WTC11 (cell line): ENCODE measurements at regions not wholly inside any gene's neighbourhood (a gene's known extent, or its start where the extent isn't known, plus 50 kb on each side); places are given as distances from the start of the nearest gene placed in this dataset.
A peak's percentile ranks its signal among the peaks of the same experiment; 100 is the strongest.

Experiments
- ATAC-seq: fragments of 200-7000 bp; cut with Tn5 transposase; 2 replicates; pipeline ENCODE4 v1.10.0; 2021; ENCODE audit warnings: mild to moderate bottlenecking, moderate library complexity
- CTCF ChIA-PET: fragments of 300-600 bp; sonication (Branson Sonifier 250); formaldehyde crosslinking; loops from one replicate; lab custom pipeline; 2021; ENCODE audit warnings: antibody characterized with exemption; lab: Charles Lee
- POLR2A ChIA-PET: fragments of 350-600 bp; sonication (Branson Sonifier 250); formaldehyde crosslinking; loops from one replicate; lab custom pipeline; 2021; ENCODE audit warnings: antibody characterized with exemption; lab: Charles Lee
- DNase-seq: peaks from one replicate; pipeline ENCODE4 v3.0.0; 2021; ENCODE audit warnings: low spot score
- H3K27ac Mint-ChIP-seq: 2 replicates; pipeline ENCODE4 v1.8.0; 2021; ENCODE audit warnings: mixed read lengths
- H3K27me3 Mint-ChIP-seq: 2 replicates; pipeline ENCODE4 v1.8.0; 2021; ENCODE audit warnings: low read depth, mild to moderate bottlenecking, moderate library complexity, mixed read lengths
- H3K36me3 Mint-ChIP-seq: 2 replicates; pipeline ENCODE4 v1.8.0; 2021; ENCODE audit warnings: mixed read lengths
- H3K4me1 Mint-ChIP-seq: 2 replicates; pipeline ENCODE4 v1.8.0; 2022; ENCODE audit warnings: mixed read lengths
- H3K4me3 Mint-ChIP-seq: 2 replicates; pipeline ENCODE4 v1.8.0; 2021; ENCODE audit warnings: mild to moderate bottlenecking, moderate library complexity, mixed read lengths
- H3K9me3 Mint-ChIP-seq: 2 replicates; pipeline ENCODE4 v1.8.0; 2021; ENCODE audit warnings: mixed read lengths
- CREM ChIP-seq: sonication (generic); formaldehyde crosslinking; IDR thresholded peaks from 2 replicates; pipeline ENCODE4 v1.8.1; 2022; ENCODE audit warnings: mild to moderate bottlenecking, missing genetic modification reagents, moderate library complexity
- ELF4 ChIP-seq: sonication (generic); formaldehyde crosslinking; IDR thresholded peaks from 2 replicates; pipeline ENCODE4 v1.8.1; 2022; ENCODE audit warnings: low read depth, mild to moderate bottlenecking, moderate library complexity, missing genetic modification reagents
- ETV6 ChIP-seq: sonication (generic); formaldehyde crosslinking; IDR thresholded peaks from 2 replicates; pipeline ENCODE4 v1.8.1; 2022; ENCODE audit warnings: mild to moderate bottlenecking, missing genetic modification reagents
- FOXJ3 ChIP-seq: sonication (generic); formaldehyde crosslinking; IDR thresholded peaks from 2 replicates; pipeline ENCODE4 v1.9.0; 2021; ENCODE audit warnings: missing genetic modification reagents, mild to moderate bottlenecking, borderline replicate concordance
- GABPB1 ChIP-seq: sonication (generic); formaldehyde crosslinking; IDR thresholded peaks from 2 replicates; pipeline ENCODE4 v1.8.1; 2023; ENCODE audit warnings: mild to moderate bottlenecking, missing genetic modification reagents
- GTF2I ChIP-seq: fragments of 250-450 bp; sonication (Bioruptor Pico); conservative IDR thresholded peaks from 2 replicates; pipeline ENCODE4 v1.4.0; 2021; ENCODE audit warnings: mild to moderate bottlenecking
- JAZF1 ChIP-seq: fragments of 250-450 bp; sonication (Bioruptor Pico); IDR thresholded peaks from 2 replicates; pipeline ENCODE4 v1.9.0; 2021; ENCODE audit warnings: moderate library complexity, mild to moderate bottlenecking, inconsistent platforms
- NFATC4 ChIP-seq: fragments of 250-450 bp; sonication (Bioruptor Pico); IDR thresholded peaks from 2 replicates; pipeline ENCODE4 v1.9.0; 2021; ENCODE audit warnings: mild to moderate bottlenecking
- NFE2L1 ChIP-seq: sonication (generic); formaldehyde crosslinking; IDR thresholded peaks from 2 replicates; pipeline ENCODE4 v1.8.1; 2023; ENCODE audit warnings: missing genetic modification reagents
- TEAD1 ChIP-seq: sonication (generic); formaldehyde crosslinking; IDR thresholded peaks from 2 replicates; pipeline ENCODE4 v1.8.0; 2022; ENCODE audit warnings: mild to moderate bottlenecking, missing genetic modification reagents
- TEAD4 ChIP-seq: sonication (generic); formaldehyde crosslinking; IDR thresholded peaks from 2 replicates; pipeline ENCODE4 v1.8.0; 2022; ENCODE audit warnings: mild to moderate bottlenecking, missing genetic modification reagents
- ZNF317 ChIP-seq: sonication (generic); formaldehyde crosslinking; IDR thresholded peaks from 2 replicates; pipeline ENCODE4 v1.8.1; 2023; ENCODE audit warnings: low read depth, mild to moderate bottlenecking, moderate library complexity, missing genetic modification reagents, borderline replicate concordance
- TF ChIP-seq, protein P1 (sequence below): sonication (generic); formaldehyde crosslinking; IDR thresholded peaks from 2 replicates; pipeline ENCODE4 v1.8.1; 2022; ENCODE audit warnings: low read depth, mild to moderate bottlenecking, moderate library complexity, missing genetic modification reagents, borderline replicate concordance
- TF ChIP-seq, protein P2 (sequence below): sonication (generic); formaldehyde crosslinking; conservative IDR thresholded peaks from 2 replicates; pipeline ENCODE4 v1.8.1; 2023; ENCODE audit warnings: mild to moderate bottlenecking, low read depth, missing genetic modification reagents, moderate library complexity
- TF ChIP-seq, protein P3 (sequence below): sonication (generic); formaldehyde crosslinking; IDR thresholded peaks from 2 replicates; pipeline ENCODE4 v1.8.1; 2023; ENCODE audit warnings: mild to moderate bottlenecking, missing genetic modification reagents
- TF ChIP-seq, protein P4 (sequence below): fragments of 250-450 bp; sonication (Bioruptor Pico); conservative IDR thresholded peaks from 2 replicates; pipeline ENCODE4 v1.9.0; 2021; ENCODE audit warnings: mild to moderate bottlenecking
- TF ChIP-seq, protein P5 (sequence below): sonication (generic); formaldehyde crosslinking; IDR thresholded peaks from 2 replicates; pipeline ENCODE4 v1.8.0; 2023; ENCODE audit warnings: missing genetic modification reagents, mild to moderate bottlenecking, borderline replicate concordance
- TF ChIP-seq, protein P6 (sequence below): sonication (generic); formaldehyde crosslinking; IDR thresholded peaks from 2 replicates; pipeline ENCODE4 v1.8.0; 2022; ENCODE audit warnings: mild to moderate bottlenecking, missing genetic modification reagents
- TF ChIP-seq, protein P7 (sequence below): fragments of 200-600 bp; IDR thresholded peaks from 2 replicates; pipeline ENCODE4 v1.8.0; 2022; ENCODE audit warnings: antibody characterized with exemption

DNA sequence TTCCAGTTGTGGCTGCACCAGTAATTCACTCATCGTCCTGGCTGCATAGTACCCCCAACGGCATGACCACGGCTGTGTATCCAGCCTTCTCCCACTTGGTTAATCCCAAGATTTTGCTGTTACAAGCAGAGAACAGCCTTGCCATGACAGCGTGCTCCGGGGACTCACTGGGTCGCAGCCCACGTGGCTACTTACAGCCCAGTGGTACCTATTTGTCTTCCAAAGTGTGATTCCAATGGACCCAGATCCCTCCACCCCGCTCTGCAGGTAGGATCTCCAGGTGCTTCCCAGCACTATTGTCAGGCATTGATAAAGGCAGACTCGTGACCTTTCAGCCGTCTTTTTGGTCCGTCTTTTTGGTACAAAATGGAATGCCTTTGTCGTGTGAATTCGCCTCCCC is 119.0 kb upstream of the FGF3 start:
- ChIA-PET POLR2A (no interaction called here), CTCF (interaction anchor here (0.9 to 1.5 kb wide), 2 partner anchors 10 to 23 kb away, joined by 4 to 5 read pairs; no protein-coding TSS in a partner anchor)
- H3K4me3 Mint-ChIP-seq, result no peak overlapping the region
- no peak for TF ChIP-seq NFE2L1
- no peak for TF ChIP-seq JAZF1
- no peak for TF ChIP-seq TEAD1
- TF ChIP-seq ETV6, result no peak
- TF ChIP-seq GABPB1 (CRISPR knock-in tag), result no peak
- ATAC-seq (no peak), DNase-seq (no peak)
- no peak overlapping the region for H3K27ac Mint-ChIP-seq
- peaks cover 5% of the 10 kb centered on the region for H3K9me3 Mint-ChIP-seq
- H3K4me1 Mint-ChIP-seq, result peaks cover 14% of the 10 kb centered on the region
- H3K36me3 Mint-ChIP-seq, result no peaks in the 10 kb centered on the region
- H3K27me3 Mint-ChIP-seq, result peaks cover 14% of the 10 kb centered on the region

DNA sequence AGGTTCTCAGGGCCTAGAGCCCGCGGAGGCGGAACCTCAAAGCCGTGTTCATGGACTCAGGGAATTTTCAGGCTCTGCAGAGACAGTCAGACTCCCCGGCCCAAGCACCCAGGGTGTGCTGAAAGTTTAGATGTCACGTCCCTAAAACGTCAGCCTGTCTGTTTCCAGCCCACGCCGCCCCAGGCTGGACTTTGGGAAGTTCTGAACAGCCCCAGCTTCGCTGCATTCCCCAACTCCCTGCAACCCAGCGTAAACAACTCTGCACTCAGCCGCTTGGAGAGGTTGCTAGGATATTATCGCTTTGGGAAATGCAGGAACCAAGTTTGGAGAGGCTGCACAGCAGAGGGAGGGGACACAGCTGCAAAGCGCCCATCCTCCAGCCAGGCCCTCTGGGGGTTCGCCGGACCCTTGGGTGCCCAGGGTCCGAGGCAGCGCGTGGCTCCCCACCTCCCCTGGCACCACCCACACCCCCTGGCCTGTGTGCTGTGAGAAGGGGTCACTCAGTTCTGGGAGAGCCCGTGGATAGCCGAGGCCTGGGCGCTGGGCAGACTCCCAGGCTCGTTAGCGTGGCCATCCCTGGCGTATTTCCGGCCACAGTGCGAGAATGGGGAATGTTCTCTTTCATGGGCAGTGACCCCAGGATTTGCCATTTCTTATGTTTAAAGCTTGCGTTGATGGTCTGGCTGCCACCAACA is 120.5 kb upstream of the FGF3 start:
- ChIA-PET CTCF (interaction anchor here (0.7 to 2.0 kb wide), 8 partner anchors 8 to 199 kb away, joined by 3 to 10 read pairs (median 6); no protein-coding TSS in a partner anchor), POLR2A (interaction anchor here (0.7 to 0.8 kb wide), 2 partner anchors 20 to 138 kb away, joined by 3 to 4 read pairs; no protein-coding TSS in a partner anchor)
- H3K4me1 Mint-ChIP-seq, result peaks cover 11% of the 10 kb centered on the region
- H3K27me3 Mint-ChIP-seq, result peaks cover 5% of the 10 kb centered on the region; the same call in 1 of the 2 replicates
- peaks cover 5% of the 10 kb centered on the region for H3K9me3 Mint-ChIP-seq
- no peaks in the 10 kb centered on the region for H3K36me3 Mint-ChIP-seq
- ATAC-seq, result no peak
- DNase-seq, result peak; percentile 10
- H3K4me3 Mint-ChIP-seq, result no peak overlapping the region
- no peak overlapping the region for H3K27ac Mint-ChIP-seq
- TF ChIP-seq NFE2L1, result no peak
- TF ChIP-seq, protein P1, sequence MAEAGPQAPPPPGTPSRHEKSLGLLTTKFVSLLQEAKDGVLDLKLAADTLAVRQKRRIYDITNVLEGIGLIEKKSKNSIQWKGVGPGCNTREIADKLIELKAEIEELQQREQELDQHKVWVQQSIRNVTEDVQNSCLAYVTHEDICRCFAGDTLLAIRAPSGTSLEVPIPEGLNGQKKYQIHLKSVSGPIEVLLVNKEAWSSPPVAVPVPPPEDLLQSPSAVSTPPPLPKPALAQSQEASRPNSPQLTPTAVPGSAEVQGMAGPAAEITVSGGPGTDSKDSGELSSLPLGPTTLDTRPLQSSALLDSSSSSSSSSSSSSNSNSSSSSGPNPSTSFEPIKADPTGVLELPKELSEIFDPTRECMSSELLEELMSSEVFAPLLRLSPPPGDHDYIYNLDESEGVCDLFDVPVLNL (CRISPR knock-in tag), result no peak
- TF ChIP-seq ELF4 (CRISPR knock-in tag), result no peak
- TF ChIP-seq, protein P2, sequence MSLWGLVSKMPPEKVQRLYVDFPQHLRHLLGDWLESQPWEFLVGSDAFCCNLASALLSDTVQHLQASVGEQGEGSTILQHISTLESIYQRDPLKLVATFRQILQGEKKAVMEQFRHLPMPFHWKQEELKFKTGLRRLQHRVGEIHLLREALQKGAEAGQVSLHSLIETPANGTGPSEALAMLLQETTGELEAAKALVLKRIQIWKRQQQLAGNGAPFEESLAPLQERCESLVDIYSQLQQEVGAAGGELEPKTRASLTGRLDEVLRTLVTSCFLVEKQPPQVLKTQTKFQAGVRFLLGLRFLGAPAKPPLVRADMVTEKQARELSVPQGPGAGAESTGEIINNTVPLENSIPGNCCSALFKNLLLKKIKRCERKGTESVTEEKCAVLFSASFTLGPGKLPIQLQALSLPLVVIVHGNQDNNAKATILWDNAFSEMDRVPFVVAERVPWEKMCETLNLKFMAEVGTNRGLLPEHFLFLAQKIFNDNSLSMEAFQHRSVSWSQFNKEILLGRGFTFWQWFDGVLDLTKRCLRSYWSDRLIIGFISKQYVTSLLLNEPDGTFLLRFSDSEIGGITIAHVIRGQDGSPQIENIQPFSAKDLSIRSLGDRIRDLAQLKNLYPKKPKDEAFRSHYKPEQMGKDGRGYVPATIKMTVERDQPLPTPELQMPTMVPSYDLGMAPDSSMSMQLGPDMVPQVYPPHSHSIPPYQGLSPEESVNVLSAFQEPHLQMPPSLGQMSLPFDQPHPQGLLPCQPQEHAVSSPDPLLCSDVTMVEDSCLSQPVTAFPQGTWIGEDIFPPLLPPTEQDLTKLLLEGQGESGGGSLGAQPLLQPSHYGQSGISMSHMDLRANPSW (CRISPR knock-in tag), result no peak
- TF ChIP-seq, protein P3, sequence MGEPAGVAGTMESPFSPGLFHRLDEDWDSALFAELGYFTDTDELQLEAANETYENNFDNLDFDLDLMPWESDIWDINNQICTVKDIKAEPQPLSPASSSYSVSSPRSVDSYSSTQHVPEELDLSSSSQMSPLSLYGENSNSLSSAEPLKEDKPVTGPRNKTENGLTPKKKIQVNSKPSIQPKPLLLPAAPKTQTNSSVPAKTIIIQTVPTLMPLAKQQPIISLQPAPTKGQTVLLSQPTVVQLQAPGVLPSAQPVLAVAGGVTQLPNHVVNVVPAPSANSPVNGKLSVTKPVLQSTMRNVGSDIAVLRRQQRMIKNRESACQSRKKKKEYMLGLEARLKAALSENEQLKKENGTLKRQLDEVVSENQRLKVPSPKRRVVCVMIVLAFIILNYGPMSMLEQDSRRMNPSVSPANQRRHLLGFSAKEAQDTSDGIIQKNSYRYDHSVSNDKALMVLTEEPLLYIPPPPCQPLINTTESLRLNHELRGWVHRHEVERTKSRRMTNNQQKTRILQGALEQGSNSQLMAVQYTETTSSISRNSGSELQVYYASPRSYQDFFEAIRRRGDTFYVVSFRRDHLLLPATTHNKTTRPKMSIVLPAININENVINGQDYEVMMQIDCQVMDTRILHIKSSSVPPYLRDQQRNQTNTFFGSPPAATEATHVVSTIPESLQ, result no peak
- TF ChIP-seq TEAD4 (CRISPR knock-in tag), result no peak
- no peak for TF ChIP-seq CREM (CRISPR knock-in tag)
- TF ChIP-seq FOXJ3, result no peak
- TF ChIP-seq NFATC4 (CRISPR knock-in tag), result no peak
- TF ChIP-seq, protein P4, sequence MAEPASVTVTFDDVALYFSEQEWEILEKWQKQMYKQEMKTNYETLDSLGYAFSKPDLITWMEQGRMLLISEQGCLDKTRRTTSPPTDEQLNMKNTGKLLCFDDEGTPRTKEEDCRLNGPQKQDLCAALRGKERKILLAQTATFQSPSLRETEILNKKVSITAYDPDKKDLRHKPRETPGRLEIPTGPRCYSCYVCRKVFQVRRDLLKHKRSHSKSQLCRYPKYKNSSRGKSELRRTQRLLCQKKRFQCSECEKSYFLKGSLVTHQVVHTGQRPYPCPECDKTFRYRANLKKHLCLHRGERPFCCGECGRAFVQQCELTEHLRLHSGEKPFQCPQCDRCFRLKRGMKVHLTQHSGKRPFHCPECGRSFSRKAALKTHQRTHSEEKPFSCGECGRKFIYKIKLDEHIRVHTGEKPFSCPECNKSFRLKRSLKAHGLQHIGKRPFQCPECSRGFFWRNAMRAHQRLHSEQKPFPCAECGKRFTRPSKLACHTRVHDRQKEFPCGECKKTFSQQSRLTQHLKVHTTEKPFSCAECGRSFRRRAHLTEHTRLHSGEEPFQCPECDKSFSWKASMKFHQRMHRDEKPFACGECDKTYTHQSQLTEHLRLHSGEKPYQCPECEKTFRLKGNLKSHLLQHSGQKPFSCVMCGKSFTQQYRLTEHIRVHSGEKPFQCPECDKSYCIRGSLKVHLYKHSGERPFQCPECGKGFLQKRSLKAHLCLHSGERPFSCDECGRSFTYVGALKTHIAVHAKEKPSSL (CRISPR knock-in tag), result no peak
- TF ChIP-seq, protein P5, sequence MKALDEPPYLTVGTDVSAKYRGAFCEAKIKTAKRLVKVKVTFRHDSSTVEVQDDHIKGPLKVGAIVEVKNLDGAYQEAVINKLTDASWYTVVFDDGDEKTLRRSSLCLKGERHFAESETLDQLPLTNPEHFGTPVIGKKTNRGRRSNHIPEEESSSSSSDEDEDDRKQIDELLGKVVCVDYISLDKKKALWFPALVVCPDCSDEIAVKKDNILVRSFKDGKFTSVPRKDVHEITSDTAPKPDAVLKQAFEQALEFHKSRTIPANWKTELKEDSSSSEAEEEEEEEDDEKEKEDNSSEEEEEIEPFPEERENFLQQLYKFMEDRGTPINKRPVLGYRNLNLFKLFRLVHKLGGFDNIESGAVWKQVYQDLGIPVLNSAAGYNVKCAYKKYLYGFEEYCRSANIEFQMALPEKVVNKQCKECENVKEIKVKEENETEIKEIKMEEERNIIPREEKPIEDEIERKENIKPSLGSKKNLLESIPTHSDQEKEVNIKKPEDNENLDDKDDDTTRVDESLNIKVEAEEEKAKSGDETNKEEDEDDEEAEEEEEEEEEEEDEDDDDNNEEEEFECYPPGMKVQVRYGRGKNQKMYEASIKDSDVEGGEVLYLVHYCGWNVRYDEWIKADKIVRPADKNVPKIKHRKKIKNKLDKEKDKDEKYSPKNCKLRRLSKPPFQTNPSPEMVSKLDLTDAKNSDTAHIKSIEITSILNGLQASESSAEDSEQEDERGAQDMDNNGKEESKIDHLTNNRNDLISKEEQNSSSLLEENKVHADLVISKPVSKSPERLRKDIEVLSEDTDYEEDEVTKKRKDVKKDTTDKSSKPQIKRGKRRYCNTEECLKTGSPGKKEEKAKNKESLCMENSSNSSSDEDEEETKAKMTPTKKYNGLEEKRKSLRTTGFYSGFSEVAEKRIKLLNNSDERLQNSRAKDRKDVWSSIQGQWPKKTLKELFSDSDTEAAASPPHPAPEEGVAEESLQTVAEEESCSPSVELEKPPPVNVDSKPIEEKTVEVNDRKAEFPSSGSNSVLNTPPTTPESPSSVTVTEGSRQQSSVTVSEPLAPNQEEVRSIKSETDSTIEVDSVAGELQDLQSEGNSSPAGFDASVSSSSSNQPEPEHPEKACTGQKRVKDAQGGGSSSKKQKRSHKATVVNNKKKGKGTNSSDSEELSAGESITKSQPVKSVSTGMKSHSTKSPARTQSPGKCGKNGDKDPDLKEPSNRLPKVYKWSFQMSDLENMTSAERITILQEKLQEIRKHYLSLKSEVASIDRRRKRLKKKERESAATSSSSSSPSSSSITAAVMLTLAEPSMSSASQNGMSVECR, result no peak
- no peak for TF ChIP-seq ZNF317 (CRISPR knock-in tag)
- TF ChIP-seq, protein P6, sequence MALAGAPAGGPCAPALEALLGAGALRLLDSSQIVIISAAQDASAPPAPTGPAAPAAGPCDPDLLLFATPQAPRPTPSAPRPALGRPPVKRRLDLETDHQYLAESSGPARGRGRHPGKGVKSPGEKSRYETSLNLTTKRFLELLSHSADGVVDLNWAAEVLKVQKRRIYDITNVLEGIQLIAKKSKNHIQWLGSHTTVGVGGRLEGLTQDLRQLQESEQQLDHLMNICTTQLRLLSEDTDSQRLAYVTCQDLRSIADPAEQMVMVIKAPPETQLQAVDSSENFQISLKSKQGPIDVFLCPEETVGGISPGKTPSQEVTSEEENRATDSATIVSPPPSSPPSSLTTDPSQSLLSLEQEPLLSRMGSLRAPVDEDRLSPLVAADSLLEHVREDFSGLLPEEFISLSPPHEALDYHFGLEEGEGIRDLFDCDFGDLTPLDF (CRISPR knock-in tag), result no peak
- TF ChIP-seq GTF2I (CRISPR knock-in tag), result no peak
- TF ChIP-seq, protein P7, sequence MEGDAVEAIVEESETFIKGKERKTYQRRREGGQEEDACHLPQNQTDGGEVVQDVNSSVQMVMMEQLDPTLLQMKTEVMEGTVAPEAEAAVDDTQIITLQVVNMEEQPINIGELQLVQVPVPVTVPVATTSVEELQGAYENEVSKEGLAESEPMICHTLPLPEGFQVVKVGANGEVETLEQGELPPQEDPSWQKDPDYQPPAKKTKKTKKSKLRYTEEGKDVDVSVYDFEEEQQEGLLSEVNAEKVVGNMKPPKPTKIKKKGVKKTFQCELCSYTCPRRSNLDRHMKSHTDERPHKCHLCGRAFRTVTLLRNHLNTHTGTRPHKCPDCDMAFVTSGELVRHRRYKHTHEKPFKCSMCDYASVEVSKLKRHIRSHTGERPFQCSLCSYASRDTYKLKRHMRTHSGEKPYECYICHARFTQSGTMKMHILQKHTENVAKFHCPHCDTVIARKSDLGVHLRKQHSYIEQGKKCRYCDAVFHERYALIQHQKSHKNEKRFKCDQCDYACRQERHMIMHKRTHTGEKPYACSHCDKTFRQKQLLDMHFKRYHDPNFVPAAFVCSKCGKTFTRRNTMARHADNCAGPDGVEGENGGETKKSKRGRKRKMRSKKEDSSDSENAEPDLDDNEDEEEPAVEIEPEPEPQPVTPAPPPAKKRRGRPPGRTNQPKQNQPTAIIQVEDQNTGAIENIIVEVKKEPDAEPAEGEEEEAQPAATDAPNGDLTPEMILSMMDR, result no peak
